ENCODE measurements at regions not wholly inside any gene's neighbourhood (a gene's known extent, or its start where the extent isn't known, plus 50 kb on each side); places are given as distances from the start of the nearest gene placed in this dataset.

- Histone ChIP-seq H3K9me3 (replicated peaks in 1 of 2; ENCODE audit: control insufficient read depth in 2 of 2, insufficient read depth in 1 of 2, low read depth in 1 of 2, low read length in 2 of 2) (peaks cover 0 to 13% of the 10 kb centered on the region in 2 donors), H2AFZ (ENCODE audit: low read length) (no peak overlapping the region), H3K4me1 (ENCODE audit: control insufficient read depth in 2 of 2, insufficient read depth in 1 of 2, low read depth in 1 of 2, low read length in 2 of 2) (no peaks in the 10 kb centered on the region), H4K91ac (ENCODE audit: low read depth, low read length, poor library complexity) (no peak overlapping the region), H4K8ac (ENCODE audit: low read depth, low read length) (no peak overlapping the region), H3K36me3 (replicated peaks in 1 of 2; ENCODE audit: control insufficient read depth in 2 of 2, insufficient read depth in 2 of 2, low read length in 2 of 2) (no peaks in the 10 kb centered on the region), H2BK15ac (ENCODE audit: low read length) (no peak overlapping the region), H3K14ac (ENCODE audit: low read length) (no peak overlapping the region), H2BK5ac (ENCODE audit: low read length) (no peak overlapping the region), H3K27ac (replicated peaks; ENCODE audit: low read length) (no peak overlapping the region), H3K4ac (ENCODE audit: low read length) (no peak overlapping the region), H2BK12ac (ENCODE audit: low read length) (no peak overlapping the region), H3K4me2 (ENCODE audit: insufficient read depth, low read length, poor library complexity, severe bottlenecking) (no peak overlapping the region), H3K27me3 (ENCODE audit: control insufficient read depth in 3 of 3, insufficient read depth in 3 of 3, low read depth in 1 of 3, low read length in 3 of 3) (no peaks in the 10 kb centered on the region), H3K9ac (ENCODE audit: low read depth, low read length, poor library complexity) (no peak overlapping the region), H2BK120ac (ENCODE audit: low read depth, low read length) (no peak overlapping the region), H3K18ac (ENCODE audit: low read length) (no peak overlapping the region), H3K4me3 (ENCODE audit: low read length in 2 of 2) (no peak overlapping the region), H2AK5ac (ENCODE audit: low read depth, low read length) (no peak overlapping the region), H3K79me1 (ENCODE audit: low read depth, low read length) (no peaks in the 10 kb centered on the region), H3K23ac (ENCODE audit: low read depth, low read length, poor library complexity) (no peak overlapping the region)
- DNase-seq (ENCODE audit: low spot score), result peak; percentile 5
- no CpG with 5 or more reads among the region's 5 CpGs for WGBS, 2 donors (ENCODE audit: extremely low coverage in 2 of 2, insufficient read length in 2 of 2, insufficient replicate concordance in 1 of 2)
Observed at GRCh38 chr1:219040291-219040690, 133.4 kb upstream of the LYPLAL1 start.

- Histone ChIP-seq H2BK120ac (ENCODE audit: low read depth, low read length) (no peak overlapping the region), H3K18ac (ENCODE audit: low read length) (no peak overlapping the region), H2BK12ac (ENCODE audit: low read length) (no peak overlapping the region), H3K27ac (replicated peaks; ENCODE audit: low read length) (no peak overlapping the region), H3K79me1 (ENCODE audit: low read depth, low read length) (no peaks in the 10 kb centered on the region), H3K4me2 (ENCODE audit: insufficient read depth, low read length, poor library complexity, severe bottlenecking) (no peak overlapping the region), H3K14ac (ENCODE audit: low read length) (no peak overlapping the region), H2BK5ac (ENCODE audit: low read length) (no peak overlapping the region), H2BK15ac (ENCODE audit: low read length) (no peak overlapping the region), H3K4me1 (ENCODE audit: control insufficient read depth in 2 of 2, insufficient read depth in 1 of 2, low read depth in 1 of 2, low read length in 2 of 2) (no peaks in the 10 kb centered on the region), H3K36me3 (replicated peaks in 1 of 2; ENCODE audit: control insufficient read depth in 2 of 2, insufficient read depth in 2 of 2, low read length in 2 of 2) (no peaks in the 10 kb centered on the region), H3K4ac (ENCODE audit: low read length) (no peak overlapping the region), H2AK5ac (ENCODE audit: low read depth, low read length) (no peak overlapping the region), H3K9me3 (replicated peaks in 1 of 2; ENCODE audit: control insufficient read depth in 2 of 2, insufficient read depth in 1 of 2, low read depth in 1 of 2, low read length in 2 of 2) (peaks cover 0 to 13% of the 10 kb centered on the region in 2 donors), H3K23ac (ENCODE audit: low read depth, low read length, poor library complexity) (no peak overlapping the region), H3K27me3 (ENCODE audit: control insufficient read depth in 3 of 3, insufficient read depth in 3 of 3, low read depth in 1 of 3, low read length in 3 of 3) (no peaks in the 10 kb centered on the region), H2AFZ (ENCODE audit: low read length) (no peak overlapping the region), H4K8ac (ENCODE audit: low read depth, low read length) (no peak overlapping the region), H4K91ac (ENCODE audit: low read depth, low read length, poor library complexity) (no peak overlapping the region), H3K4me3 (ENCODE audit: low read length in 2 of 2) (no peak overlapping the region), H3K9ac (ENCODE audit: low read depth, low read length, poor library complexity) (no peak overlapping the region)
- DNase-seq (ENCODE audit: low spot score), result no peak
Observed at GRCh38 chr1:219041141-219041540, 132.5 kb upstream of the LYPLAL1 start.

GRCh38 chr1:219041818-219042217, 131.9 kb upstream of the LYPLAL1 start:
- H3K14ac ChIP-seq (ENCODE audit: low read length), result no peak overlapping the region
- no peak overlapping the region for H3K18ac ChIP-seq (ENCODE audit: low read length)
- no peak overlapping the region for H3K27ac ChIP-seq (replicated peaks; ENCODE audit: low read length)
- H3K79me1 ChIP-seq (ENCODE audit: low read depth, low read length), result no peaks in the 10 kb centered on the region
- H3K23ac ChIP-seq (ENCODE audit: low read depth, low read length, poor library complexity), result no peak overlapping the region
- no peak overlapping the region for H2AFZ ChIP-seq (ENCODE audit: low read length)
- no peak overlapping the region for H2AK5ac ChIP-seq (ENCODE audit: low read depth, low read length)
- H3K4me1 ChIP-seq (ENCODE audit: control insufficient read depth in 2 of 2, insufficient read depth in 1 of 2, low read depth in 1 of 2, low read length in 2 of 2), result no peaks in the 10 kb centered on the region
- peaks cover 0 to 13% of the 10 kb centered on the region in 2 donors for H3K9me3 ChIP-seq (replicated peaks in 1 of 2; ENCODE audit: control insufficient read depth in 2 of 2, insufficient read depth in 1 of 2, low read depth in 1 of 2, low read length in 2 of 2)
- no peak overlapping the region for H3K4me3 ChIP-seq (ENCODE audit: low read length in 2 of 2)
- no peak overlapping the region for H2BK15ac ChIP-seq (ENCODE audit: low read length)
- H2BK12ac ChIP-seq (ENCODE audit: low read length), result no peak overlapping the region
- no CpG with 5 or more reads among the region's 1 CpG for WGBS, 2 donors (ENCODE audit: extremely low coverage in 2 of 2, insufficient read length in 2 of 2, insufficient replicate concordance in 1 of 2)
- H3K4ac ChIP-seq (ENCODE audit: low read length), result no peak overlapping the region
- no peak overlapping the region for H4K91ac ChIP-seq (ENCODE audit: low read depth, low read length, poor library complexity)
- H4K8ac ChIP-seq (ENCODE audit: low read depth, low read length), result no peak overlapping the region
- no peak overlapping the region for H3K9ac ChIP-seq (ENCODE audit: low read depth, low read length, poor library complexity)
- no peaks in the 10 kb centered on the region for H3K27me3 ChIP-seq (ENCODE audit: control insufficient read depth in 3 of 3, insufficient read depth in 3 of 3, low read depth in 1 of 3, low read length in 3 of 3)
- DNase-seq (ENCODE audit: low spot score), result no peak
- H3K4me2 ChIP-seq (ENCODE audit: insufficient read depth, low read length, poor library complexity, severe bottlenecking), result no peak overlapping the region
- no peaks in the 10 kb centered on the region for H3K36me3 ChIP-seq (replicated peaks in 1 of 2; ENCODE audit: control insufficient read depth in 2 of 2, insufficient read depth in 2 of 2, low read length in 2 of 2)
- H2BK5ac ChIP-seq (ENCODE audit: low read length), result no peak overlapping the region
- no peak overlapping the region for H2BK120ac ChIP-seq (ENCODE audit: low read depth, low read length)

- Histone ChIP-seq H2BK15ac (ENCODE audit: low read length) (no peak overlapping the region), H3K79me1 (ENCODE audit: low read depth, low read length) (no peaks in the 10 kb centered on the region), H3K36me3 (replicated peaks in 1 of 2; ENCODE audit: control insufficient read depth in 2 of 2, insufficient read depth in 2 of 2, low read length in 2 of 2) (no peaks in the 10 kb centered on the region), H4K91ac (ENCODE audit: low read depth, low read length, poor library complexity) (no peak overlapping the region), H3K9ac (ENCODE audit: low read depth, low read length, poor library complexity) (no peak overlapping the region), H3K4me3 (ENCODE audit: low read length in 2 of 2) (no peak overlapping the region), H2BK12ac (ENCODE audit: low read length) (no peak overlapping the region), H3K23ac (ENCODE audit: low read depth, low read length, poor library complexity) (no peak overlapping the region), H3K4ac (ENCODE audit: low read length) (no peak overlapping the region), H2BK5ac (ENCODE audit: low read length) (no peak overlapping the region), H3K4me1 (ENCODE audit: control insufficient read depth in 2 of 2, insufficient read depth in 1 of 2, low read depth in 1 of 2, low read length in 2 of 2) (no peaks in the 10 kb centered on the region), H2AK5ac (ENCODE audit: low read depth, low read length) (no peak overlapping the region), H4K8ac (ENCODE audit: low read depth, low read length) (no peak overlapping the region), H3K27ac (replicated peaks; ENCODE audit: low read length) (no peak overlapping the region), H3K27me3 (ENCODE audit: control insufficient read depth in 3 of 3, insufficient read depth in 3 of 3, low read depth in 1 of 3, low read length in 3 of 3) (no peaks in the 10 kb centered on the region), H3K18ac (ENCODE audit: low read length) (no peak overlapping the region), H3K9me3 (replicated peaks in 1 of 2; ENCODE audit: control insufficient read depth in 2 of 2, insufficient read depth in 1 of 2, low read depth in 1 of 2, low read length in 2 of 2) (peaks cover 0 to 13% of the 10 kb centered on the region in 2 donors), H2AFZ (ENCODE audit: low read length) (no peak overlapping the region), H2BK120ac (ENCODE audit: low read depth, low read length) (no peak overlapping the region), H3K14ac (ENCODE audit: low read length) (no peak overlapping the region), H3K4me2 (ENCODE audit: insufficient read depth, low read length, poor library complexity, severe bottlenecking) (no peak overlapping the region)
- WGBS, 2 donors (ENCODE audit: extremely low coverage in 2 of 2, insufficient read length in 2 of 2, insufficient replicate concordance in 1 of 2), result no CpG with 5 or more reads among the region's 2 CpGs
- no peak for DNase-seq (ENCODE audit: low spot score)
Observed at GRCh38 chr1:219042769-219043168, 130.9 kb upstream of the LYPLAL1 start.
